Activated CD8-positive, alpha-beta T cell treated with anti-CD3 and anti-CD28 coated beads for 36 hours (primary cell): ENCODE measurements at regions not wholly inside any gene's neighbourhood (a gene's known extent, or its start where the extent isn't known, plus 50 kb on each side); places are given as distances from the start of the nearest gene placed in this dataset.

Experiments
- ATAC-seq: fragments of 200-7000 bp; cut with Tn5 transposase; one replicate; pipeline ENCODE4 v1.10.0; 2021; ENCODE audit warnings: mild to moderate bottlenecking, moderate library complexity
- CTCF ChIA-PET: fragments of 350-600 bp; sonication (Branson Sonifier 250); formaldehyde crosslinking; loops from one replicate; lab custom pipeline; 2021; ENCODE audit warnings: antibody characterized with exemption; lab: Charles Lee
- POLR2A ChIA-PET: fragments of 350-600 bp; sonication (Branson Sonifier 250); formaldehyde crosslinking; loops from one replicate; lab custom pipeline; 2021; ENCODE audit warnings: antibody characterized with exemption; lab: Charles Lee
- DNase-seq: peaks from one replicate; pipeline ENCODE4 v3.0.0-alpha.2; 2020
- H3K27ac Mint-ChIP-seq: one replicate; pipeline ENCODE4 v1.8.0; 2021; ENCODE audit warnings: mild to moderate bottlenecking, mixed read lengths
- H3K27me3 Mint-ChIP-seq: one replicate; pipeline ENCODE4 v1.8.0; 2021; ENCODE audit warnings: mixed read lengths
- H3K36me3 Mint-ChIP-seq: one replicate; pipeline ENCODE4 v1.8.0; 2021; ENCODE audit warnings: low read depth, mixed read lengths
- H3K4me1 Mint-ChIP-seq: one replicate; pipeline ENCODE4 v1.8.0; 2021; ENCODE audit warnings: low read depth, mixed read lengths
- H3K4me3 Mint-ChIP-seq: one replicate; pipeline ENCODE4 v1.8.0; 2021; ENCODE audit warnings: mild to moderate bottlenecking, moderate library complexity, mixed read lengths
- H3K9me3 Mint-ChIP-seq: one replicate; pipeline ENCODE4 v1.8.0; 2021; ENCODE audit warnings: mixed read lengths
- CTCF ChIP-seq: fragments of 200-600 bp; IDR thresholded peaks from one replicate; pipeline ENCODE4 v1.8.0; 2022; ENCODE audit warnings: antibody characterized with exemption, mild to moderate bottlenecking
- intact Hi-C: fragments of 100-400 bp; cut with micrococcal nuclease; formaldehyde crosslinking; loops from one replicate; pipeline ENCODE4 v1.10.0; 2022

DNA sequence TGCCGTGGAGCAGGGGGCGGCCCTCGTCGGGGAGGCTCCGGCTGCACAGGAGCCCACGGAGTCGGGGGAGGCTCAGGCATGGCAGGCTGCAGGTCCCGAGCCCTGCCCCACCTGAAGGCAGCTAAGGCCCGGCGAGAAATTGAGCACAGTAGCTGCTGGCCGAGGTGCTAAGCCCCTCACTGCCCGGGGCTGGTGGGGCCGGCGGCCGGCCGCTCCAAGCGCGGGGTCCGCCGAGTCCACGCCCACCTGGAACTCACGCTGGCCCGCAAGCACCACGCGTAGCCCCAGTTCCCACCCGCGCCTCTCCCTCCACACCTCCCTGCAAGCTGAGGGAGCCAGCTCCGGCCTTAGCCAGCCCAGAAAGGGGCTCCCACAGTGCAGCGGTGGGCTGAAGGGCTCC lies 589.4 kb downstream of the PPP4R3C start:
- DNase-seq (no peak), ATAC-seq (no peak)
- no peak for TF ChIP-seq CTCF
- H3K4me1 Mint-ChIP-seq, result no peaks in the 10 kb centered on the region
- no peak overlapping the region for H3K4me3 Mint-ChIP-seq
- ChIA-PET POLR2A (no interaction called here), CTCF (no interaction called here)
- H3K27me3 Mint-ChIP-seq, result no peaks in the 10 kb centered on the region
- peaks cover 4% of the 10 kb centered on the region for H3K9me3 Mint-ChIP-seq
- intact Hi-C loops, result no loop called here
- no peak overlapping the region for H3K27ac Mint-ChIP-seq
- H3K36me3 Mint-ChIP-seq, result no peaks in the 10 kb centered on the region

DNA sequence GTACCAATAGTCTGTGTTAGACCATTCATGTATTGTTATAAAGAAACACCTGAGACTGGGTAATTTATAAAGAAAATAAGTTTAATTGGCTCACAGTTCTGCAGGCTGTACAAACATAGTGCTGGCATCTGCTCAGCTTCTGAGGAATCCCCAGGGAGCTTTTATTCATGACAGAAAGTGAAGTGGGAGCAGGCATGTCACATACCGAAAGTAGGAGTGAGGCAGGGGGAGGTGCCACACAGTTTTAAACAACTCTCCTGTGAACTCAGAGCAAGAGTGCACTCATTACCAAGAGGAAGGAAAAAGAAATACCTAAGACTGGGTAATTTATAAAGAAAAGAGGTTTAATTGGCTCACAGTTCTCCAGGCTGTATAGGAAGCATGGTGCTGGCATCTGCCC lies 591.2 kb downstream of the PPP4R3C start:
- TF ChIP-seq CTCF, result no peak
- POLR2A ChIA-PET, result no interaction called here

DNA sequence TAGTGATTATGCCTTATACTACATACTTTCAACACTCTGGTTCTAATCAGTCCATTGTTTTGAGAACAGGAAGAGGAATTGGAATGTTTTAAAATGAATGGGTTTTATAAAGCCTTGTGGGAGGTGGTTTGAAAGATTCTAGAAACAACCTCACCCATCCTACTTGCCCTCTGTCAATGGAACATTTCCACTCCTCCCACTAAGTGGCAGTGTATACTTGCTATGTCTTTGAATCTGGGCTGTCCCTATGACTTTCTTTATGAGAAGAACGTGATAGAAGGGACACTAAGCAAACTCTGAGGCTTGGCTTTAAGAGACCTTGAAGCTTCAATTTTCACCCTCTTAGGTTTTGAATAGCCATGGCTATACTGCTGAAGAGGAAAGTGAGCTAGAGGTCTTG lies 611.2 kb downstream of the PPP4R3C start:
- Mint-ChIP-seq H3K27me3 (no peaks in the 10 kb centered on the region), H3K36me3 (no peaks in the 10 kb centered on the region), H3K27ac (no peak overlapping the region), H3K4me1 (no peaks in the 10 kb centered on the region), H3K4me3 (no peak overlapping the region), H3K9me3 (no peaks in the 10 kb centered on the region)
- TF ChIP-seq CTCF, result no peak
- ATAC-seq (no peak), DNase-seq (no peak)
- ChIA-PET CTCF (no interaction called here), POLR2A (no interaction called here)
- intact Hi-C loops, result no loop called here

More for the DNA sequence above, 591.2 kb downstream of the PPP4R3C start:
- CTCF ChIA-PET, result no interaction called here
- DNase-seq, result no peak
- intact Hi-C loops, result no loop called here
- no peaks in the 10 kb centered on the region for H3K27me3 Mint-ChIP-seq
- no peaks in the 10 kb centered on the region for H3K36me3 Mint-ChIP-seq
- H3K27ac Mint-ChIP-seq, result no peak overlapping the region
- H3K4me3 Mint-ChIP-seq, result no peak overlapping the region
- no peaks in the 10 kb centered on the region for H3K4me1 Mint-ChIP-seq
- ATAC-seq, result no peak
- H3K9me3 Mint-ChIP-seq, result peaks cover 1% of the 10 kb centered on the region

GRCh38 chrX:26848511-26848910 lies 614.6 kb downstream of the PPP4R3C start:
- no peaks in the 10 kb centered on the region for H3K9me3 Mint-ChIP-seq
- TF ChIP-seq CTCF, result no peak
- no peaks in the 10 kb centered on the region for H3K27me3 Mint-ChIP-seq
- ATAC-seq, result no peak
- no peak overlapping the region for H3K4me3 Mint-ChIP-seq
- intact Hi-C loops, result no loop called here
- POLR2A ChIA-PET, result no interaction called here
- CTCF ChIA-PET, result no interaction called here
- no peaks in the 10 kb centered on the region for H3K4me1 Mint-ChIP-seq
- no peaks in the 10 kb centered on the region for H3K36me3 Mint-ChIP-seq
- DNase-seq, result no peak
- H3K27ac Mint-ChIP-seq, result no peak overlapping the region

DNA sequence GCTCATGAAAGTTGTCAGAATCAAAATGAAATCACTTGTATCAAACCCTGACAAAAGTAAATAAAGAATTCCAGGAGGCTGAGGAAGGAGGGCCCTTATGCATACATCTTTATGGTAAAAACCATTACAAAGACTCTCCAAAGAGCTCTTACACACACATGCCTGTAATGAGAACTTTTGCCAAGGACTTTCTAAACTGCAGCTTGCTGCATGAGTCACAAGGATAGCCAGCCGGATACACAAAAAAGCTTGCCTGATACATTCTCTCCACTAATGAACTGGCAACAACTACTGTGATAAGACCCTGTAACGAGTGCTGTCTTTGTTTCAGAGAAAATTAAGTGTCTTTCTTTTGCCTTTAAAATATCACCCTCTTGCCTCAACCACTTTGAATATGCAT lies 618.1 kb downstream of the PPP4R3C start:
- Mint-ChIP-seq H3K36me3 (no peaks in the 10 kb centered on the region), H3K27ac (no peak overlapping the region), H3K4me1 (no peaks in the 10 kb centered on the region), H3K4me3 (no peak overlapping the region), H3K9me3 (no peaks in the 10 kb centered on the region), H3K27me3 (no peaks in the 10 kb centered on the region)
- intact Hi-C loops, result no loop called here
- ChIA-PET CTCF (no interaction called here), POLR2A (no interaction called here)
- no peak for ATAC-seq
- TF ChIP-seq CTCF, result no peak
- DNase-seq, result no peak
